CD4-positive, alpha-beta T cell treated with Interleukin-1 beta for 1 hour (primary cell): ENCODE measurements at regions not wholly inside any gene's neighbourhood (a gene's known extent, or its start where the extent isn't known, plus 50 kb on each side); places are given as distances from the start of the nearest gene placed in this dataset.

Source experiments
- DNase-seq, 2 donors: peaks; one replicate each; pipeline ENCODE4 v3.0.0-alpha.2; 2020 to 2022

DNA sequence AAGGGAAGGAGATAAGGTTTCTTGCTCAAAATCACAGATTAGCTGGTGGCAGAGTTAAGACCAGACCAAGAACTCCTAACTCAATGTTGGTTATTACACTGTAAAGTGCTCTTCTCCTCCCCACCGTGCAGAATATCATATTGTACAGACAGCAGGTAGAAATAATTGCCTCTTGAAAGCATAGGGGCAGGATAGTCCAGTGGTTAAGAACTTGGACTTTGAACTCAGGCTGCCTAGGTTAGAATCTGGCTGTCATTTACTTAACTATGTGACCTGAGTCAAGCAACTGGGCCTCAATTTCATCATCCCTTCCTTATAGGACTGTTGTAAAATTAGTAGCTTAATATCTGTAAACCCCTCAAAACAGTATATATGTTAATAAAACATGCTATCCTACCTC is 114.9 kb upstream of the HIVEP3 start:
- DNase-seq = no peak

- DNase-seq = no peak
Measured at GRCh38 chr1:42017730-42018129, 99.0 kb upstream of the HIVEP3 start.

DNA sequence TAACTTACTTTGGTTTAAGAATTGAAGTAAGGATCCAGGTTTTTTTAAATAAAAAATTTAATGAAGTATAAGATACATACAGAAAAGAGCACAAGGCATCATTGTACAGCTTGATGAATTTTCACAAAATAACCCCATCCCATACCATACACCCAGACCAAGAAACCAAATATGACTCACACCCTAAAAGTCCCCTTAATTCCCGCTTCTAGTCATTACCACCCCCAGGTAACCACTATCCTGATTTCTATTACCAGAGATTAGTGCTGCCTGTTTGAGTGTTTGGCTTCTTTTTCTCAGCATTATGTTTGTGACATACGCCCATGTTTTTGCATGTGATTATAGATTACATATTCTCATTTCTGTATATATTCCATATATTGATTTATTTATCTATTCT is 98.5 kb upstream of the HIVEP3 start:
- DNase-seq = no peak

GRCh38 chr1:42014823-42015222 is 96.1 kb upstream of the HIVEP3 start:
- no peak for DNase-seq

DNA sequence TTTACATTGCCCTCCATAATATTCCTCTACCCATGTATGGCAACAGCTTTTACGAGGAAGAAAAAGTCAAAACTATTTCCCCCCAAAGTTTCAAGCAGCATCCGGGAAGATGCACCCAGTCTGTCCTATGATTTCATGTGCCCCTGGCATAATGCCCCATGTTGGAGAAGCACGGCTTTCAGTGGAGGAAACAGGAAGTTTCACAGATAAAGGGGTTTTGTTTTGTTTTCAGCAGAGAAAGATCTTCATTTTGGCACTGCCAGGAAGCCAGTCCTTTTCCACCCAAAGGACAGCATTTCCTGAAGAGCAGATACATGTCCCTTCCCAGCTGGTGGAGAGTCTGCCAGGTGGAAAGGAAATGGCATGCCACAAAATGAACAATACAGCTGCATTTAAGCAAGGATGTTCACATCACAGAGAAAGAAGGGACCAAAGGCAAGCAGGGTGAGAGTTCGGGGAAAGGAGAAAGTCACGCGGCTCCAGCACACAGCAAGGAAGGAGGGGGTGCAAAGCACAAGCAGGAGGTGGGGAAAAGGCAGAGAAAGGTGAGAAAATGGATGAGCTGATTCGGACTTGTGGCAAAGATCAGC is 95.3 kb upstream of the HIVEP3 start:
- DNase-seq = no peak

GRCh38 chr1:42012852-42013251 is 94.1 kb upstream of the HIVEP3 start:
- DNase-seq = no peak

GRCh38 chr1:42010381-42010780 is 91.7 kb upstream of the HIVEP3 start:
- no peak for DNase-seq

- DNase-seq = no peak
Measured at GRCh38 chr1:42008264-42008663, 89.5 kb upstream of the HIVEP3 start.

GRCh38 chr1:42006836-42007235 is 88.1 kb upstream of the HIVEP3 start:
- no peak for DNase-seq

GRCh38 chr1:42006093-42006492 is 87.4 kb upstream of the HIVEP3 start:
- DNase-seq = no peak

- no peak for DNase-seq
Measured at GRCh38 chr1:42005530-42005929, 86.8 kb upstream of the HIVEP3 start.

- DNase-seq = no peak
Measured at GRCh38 chr1:42004860-42005259, 86.1 kb upstream of the HIVEP3 start.

- no peak for DNase-seq
Measured at GRCh38 chr1:42004322-42004721, 85.6 kb upstream of the HIVEP3 start.

GRCh38 chr1:42003433-42003832 is 84.7 kb upstream of the HIVEP3 start:
- DNase-seq = no peak

GRCh38 chr1:42002220-42002619 is 83.5 kb upstream of the HIVEP3 start:
- DNase-seq = no peak

- no peak for DNase-seq
Measured at GRCh38 chr1:42000766-42001165, 82.0 kb upstream of the HIVEP3 start.

DNA sequence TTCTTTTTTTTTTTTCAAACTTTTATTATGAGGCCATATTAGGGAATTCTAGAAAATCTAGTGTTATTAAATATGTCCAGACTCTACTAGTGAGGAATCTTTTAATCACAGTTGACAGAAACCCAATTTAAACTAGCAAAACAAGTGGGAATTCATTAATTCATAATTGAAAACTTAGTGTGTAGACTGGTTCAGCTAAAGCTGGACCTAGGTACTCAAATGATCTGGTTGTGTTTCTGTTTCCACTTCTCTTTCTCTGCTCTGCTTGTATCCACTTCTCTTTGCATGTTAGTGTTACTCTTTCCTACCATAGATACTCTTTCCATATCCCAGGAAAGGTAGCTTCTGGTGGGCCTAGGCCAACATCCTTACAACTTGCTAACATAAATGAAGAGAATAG is 81.2 kb upstream of the HIVEP3 start:
- DNase-seq = no peak

DNA sequence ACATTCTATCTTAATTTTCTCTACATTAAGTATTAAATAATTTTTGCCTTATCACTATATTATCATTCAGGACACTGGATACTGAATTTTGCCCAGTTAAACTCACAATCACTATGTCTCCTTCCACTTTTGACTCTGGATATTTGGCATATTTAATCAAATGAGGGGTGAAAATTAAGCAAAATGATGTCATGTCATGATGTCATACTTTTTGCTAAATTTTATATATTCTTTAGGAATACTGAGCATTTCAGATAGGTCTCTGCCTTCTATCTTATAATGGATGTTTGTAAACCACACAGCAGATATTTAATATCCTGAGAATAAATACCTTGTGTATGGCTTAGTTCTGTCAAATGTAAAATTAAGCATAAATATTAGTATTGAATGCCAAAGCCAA is 79.5 kb upstream of the HIVEP3 start:
- DNase-seq = no peak

DNA sequence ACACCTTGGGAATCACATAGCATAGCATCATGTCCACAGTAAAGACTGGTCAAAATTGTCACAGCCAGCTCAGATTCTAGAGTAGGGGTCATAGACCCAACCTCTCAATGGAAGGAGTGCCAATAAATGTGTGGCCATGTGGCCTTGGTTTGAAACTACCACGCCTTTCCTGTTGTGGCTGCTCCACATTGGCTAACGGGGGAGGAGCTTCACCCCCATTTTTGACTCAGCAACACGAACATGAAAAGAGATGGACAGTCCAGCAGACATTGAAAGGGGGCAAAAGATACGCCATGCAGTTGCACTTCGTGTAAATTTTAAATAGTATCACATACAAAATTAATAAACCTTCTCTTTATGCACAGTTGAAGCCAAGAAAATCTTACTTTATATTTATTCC is 78.4 kb upstream of the HIVEP3 start:
- no peak for DNase-seq

- DNase-seq = no peak
Measured at GRCh38 chr1:41995441-41996130, 76.9 kb upstream of the HIVEP3 start.

GRCh38 chr1:41994195-41994894 is 75.6 kb upstream of the HIVEP3 start:
- DNase-seq = no peak

DNA sequence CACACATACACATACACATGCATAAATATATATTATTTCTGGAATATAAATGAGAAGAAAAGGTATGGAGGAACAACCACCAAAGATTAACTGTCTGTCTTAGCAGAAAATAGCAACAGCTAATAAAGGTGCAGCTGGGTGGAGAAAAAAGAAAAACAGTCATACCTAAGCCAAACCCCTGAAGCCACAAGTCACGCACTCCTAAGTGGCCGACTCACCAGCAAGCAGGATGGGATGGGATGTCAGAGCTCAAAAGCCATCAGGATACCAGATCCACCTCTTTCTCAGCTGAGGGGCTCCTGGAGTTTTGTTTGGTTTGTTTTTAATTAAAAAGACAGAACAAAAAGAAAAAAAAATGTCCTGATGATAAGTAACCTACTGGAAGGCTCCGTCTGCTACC is 64.7 kb upstream of the HIVEP3 start:
- no peak for DNase-seq

DNA sequence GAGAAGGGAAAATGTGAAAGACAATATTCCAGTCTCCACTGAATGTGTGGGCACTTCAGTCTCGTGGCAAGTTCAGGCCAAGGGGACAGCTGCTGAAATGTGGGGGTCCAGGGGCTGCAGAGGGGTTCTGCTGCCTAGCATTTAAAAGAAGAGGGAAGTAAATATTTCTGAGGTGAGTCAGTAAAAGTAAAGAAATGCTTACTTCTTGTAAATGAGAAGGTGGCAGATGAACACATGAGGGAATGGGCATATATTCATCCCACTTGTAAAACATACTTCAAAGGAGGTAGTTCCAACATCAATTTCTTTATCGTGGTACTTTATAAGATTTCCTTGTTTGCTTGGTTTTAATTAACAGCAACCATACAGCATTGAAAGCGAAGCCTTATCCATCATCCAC is 63.1 kb upstream of the HIVEP3 start:
- DNase-seq = no peak

DNA sequence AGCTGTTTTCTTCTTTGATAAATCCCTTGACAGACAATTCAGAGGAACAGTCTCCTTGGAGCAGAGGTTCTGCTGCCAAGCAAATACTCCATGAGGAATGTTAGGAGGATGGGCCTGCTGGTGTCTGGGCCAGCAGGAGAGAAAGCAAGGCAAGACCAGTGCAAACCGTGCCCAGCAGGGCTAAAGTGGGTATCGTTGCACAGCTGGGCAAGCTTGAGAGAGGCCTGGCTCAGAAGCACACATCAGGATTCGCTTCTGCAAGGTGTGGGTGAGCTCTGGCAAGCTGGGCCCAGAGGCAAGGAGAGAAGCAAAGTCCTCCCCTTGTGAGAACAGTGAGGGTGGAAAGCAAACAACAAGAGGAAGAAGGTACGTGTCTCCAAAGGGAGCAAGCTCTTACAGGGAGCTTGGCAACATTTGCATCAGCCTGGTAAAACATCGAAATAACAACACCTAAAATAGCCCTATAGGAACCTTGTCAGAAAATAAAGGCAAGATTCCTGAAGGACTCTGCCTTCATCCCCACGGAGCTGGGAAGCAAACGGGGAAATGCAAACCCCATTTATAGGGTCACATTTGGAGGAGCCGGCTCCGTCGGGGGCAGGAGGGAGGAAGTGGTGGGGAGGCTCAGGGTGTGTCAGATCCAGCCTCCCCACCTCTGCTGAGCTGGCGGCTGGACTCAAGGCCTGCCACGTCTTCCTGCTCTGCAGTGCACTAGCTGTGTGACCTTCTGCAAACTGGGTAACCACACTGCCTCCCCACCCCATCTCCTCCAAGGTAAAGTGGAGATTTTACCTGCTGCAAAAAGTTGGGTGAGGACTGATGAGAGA is 62.3 kb upstream of the HIVEP3 start:
- DNase-seq = peak in 1 of 2 donors; percentile 2
